Dendritic cell treated with granulocyte-macrophage colony-stimulating factor and Interleukin-4, amounts not matched to agents 40 ng/mL and 50 ng/mL, for 4 days (primary cell): ENCODE measurements at regions not wholly inside any gene's neighbourhood (a gene's known extent, or its start where the extent isn't known, plus 50 kb on each side); places are given as distances from the start of the nearest gene placed in this dataset.

Source experiments
- H3K27ac Mint-ChIP-seq: one replicate; pipeline ENCODE4 v1.8.0; 2022; ENCODE audit warnings: mild to moderate bottlenecking, mixed read lengths
- H3K27me3 Mint-ChIP-seq: one replicate; pipeline ENCODE4 v1.8.0; 2022; ENCODE audit warnings: mild to moderate bottlenecking, mixed read lengths
- H3K36me3 Mint-ChIP-seq: one replicate; pipeline ENCODE4 v1.8.0; 2022; ENCODE audit warnings: low read depth, mixed read lengths
- H3K4me1 Mint-ChIP-seq: one replicate; pipeline ENCODE4 v1.8.0; 2022; ENCODE audit warnings: low read depth, mixed read lengths
- H3K4me3 Mint-ChIP-seq: one replicate; pipeline ENCODE4 v1.8.0; 2022; ENCODE audit warnings: mild to moderate bottlenecking, moderate library complexity, mixed read lengths
- H3K9me3 Mint-ChIP-seq: one replicate; pipeline ENCODE4 v1.8.0; 2022; ENCODE audit warnings: mixed read lengths
- intact Hi-C: fragments of 100-400 bp; cut with micrococcal nuclease; formaldehyde crosslinking; loops from one replicate; pipeline ENCODE4 v1.15.0; 2022

DNA sequence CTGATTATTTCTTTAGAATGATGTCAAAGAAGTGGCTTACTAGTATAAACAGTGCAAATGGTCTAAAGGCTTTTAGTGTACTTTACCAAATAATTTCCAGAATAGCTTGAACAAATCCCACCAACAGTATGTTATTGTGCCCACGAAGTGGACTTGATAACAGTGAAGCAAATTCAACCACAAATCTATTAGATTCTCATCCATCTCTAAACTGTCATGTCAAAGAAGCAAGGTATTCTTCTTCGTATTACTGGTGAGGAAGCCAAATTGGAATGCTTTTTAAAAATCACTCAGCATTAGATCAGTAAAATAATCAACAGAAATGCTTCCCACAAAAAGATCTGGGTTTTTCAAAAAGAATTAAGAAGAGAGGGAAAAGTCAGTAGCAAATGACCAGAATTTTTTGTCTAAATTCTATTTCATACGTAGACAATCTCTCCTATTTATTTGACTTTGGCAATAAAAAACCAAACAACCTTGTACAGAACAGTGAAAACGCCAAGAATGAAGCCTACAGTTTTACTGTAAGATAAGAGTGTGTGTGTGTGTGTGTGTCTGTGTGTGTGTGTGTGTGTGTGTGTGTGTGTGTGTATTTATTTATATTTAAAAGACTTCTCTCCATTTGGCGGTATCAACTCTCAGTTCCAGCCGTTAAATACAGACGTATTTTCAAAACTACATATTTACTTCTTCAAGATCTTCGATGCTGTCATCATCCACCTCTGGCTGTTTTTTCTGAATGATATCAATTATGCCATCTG, 114.6 kb downstream of the CYB561 start:
- Mint-ChIP-seq H3K4me3 (no peak overlapping the region), H3K27me3 (no peaks in the 10 kb centered on the region), H3K4me1 (no peaks in the 10 kb centered on the region), H3K27ac (no peak overlapping the region), H3K36me3 (no peaks in the 10 kb centered on the region), H3K9me3 (no peaks in the 10 kb centered on the region)
- intact Hi-C loops: no loop called here

DNA sequence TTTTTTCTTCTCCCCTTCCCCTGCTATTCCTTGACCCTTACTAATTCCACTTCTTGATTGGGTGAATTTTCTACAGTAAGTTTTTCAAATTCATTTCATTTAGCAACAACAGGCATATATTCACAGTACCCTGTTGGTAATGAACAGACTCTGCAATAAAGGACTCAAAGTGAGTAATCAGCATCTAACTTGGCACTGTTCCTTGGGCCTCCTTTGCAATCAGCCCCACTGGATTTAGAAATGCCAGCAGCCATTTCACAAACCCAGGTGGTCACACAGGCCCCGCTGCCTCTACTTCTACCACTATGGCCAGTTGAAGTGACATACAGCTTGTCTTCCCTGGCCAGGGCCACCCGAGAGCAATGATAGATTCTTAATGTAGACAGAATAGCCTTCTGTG, 113.8 kb downstream of the CYB561 start:
- intact Hi-C loops: no loop called here
- Mint-ChIP-seq H3K9me3 (no peaks in the 10 kb centered on the region), H3K4me3 (no peak overlapping the region)

DNA sequence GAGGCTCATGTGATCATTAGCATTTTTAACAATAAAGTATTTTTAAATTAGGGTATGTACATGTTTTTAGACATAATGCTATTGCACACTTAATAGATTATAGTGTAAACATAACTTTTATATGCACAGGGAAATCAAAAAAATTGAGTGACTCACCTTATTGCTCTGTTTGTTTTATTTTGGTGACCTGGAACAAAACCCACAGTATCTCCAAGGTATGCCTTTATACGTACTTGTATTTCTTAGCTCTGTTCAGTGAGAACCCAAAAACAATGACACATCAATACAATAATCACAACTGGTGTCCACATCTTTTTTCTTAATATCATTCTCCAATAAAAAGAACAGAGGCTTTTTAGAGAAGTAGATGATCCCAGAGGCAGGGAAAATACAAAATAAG, 112.2 kb downstream of the CYB561 start:
- Mint-ChIP-seq H3K9me3 (no peaks in the 10 kb centered on the region), H3K36me3 (no peaks in the 10 kb centered on the region), H3K4me1 (no peaks in the 10 kb centered on the region), H3K27me3 (no peaks in the 10 kb centered on the region), H3K27ac (no peak overlapping the region), H3K4me3 (no peak overlapping the region)
- intact Hi-C loops: no loop called here

More for the DNA sequence above, 113.8 kb downstream of the CYB561 start:
- H3K27ac Mint-ChIP-seq: no peak overlapping the region
- H3K27me3 Mint-ChIP-seq: no peaks in the 10 kb centered on the region
- H3K36me3 Mint-ChIP-seq: no peaks in the 10 kb centered on the region
- H3K4me1 Mint-ChIP-seq: no peaks in the 10 kb centered on the region

DNA sequence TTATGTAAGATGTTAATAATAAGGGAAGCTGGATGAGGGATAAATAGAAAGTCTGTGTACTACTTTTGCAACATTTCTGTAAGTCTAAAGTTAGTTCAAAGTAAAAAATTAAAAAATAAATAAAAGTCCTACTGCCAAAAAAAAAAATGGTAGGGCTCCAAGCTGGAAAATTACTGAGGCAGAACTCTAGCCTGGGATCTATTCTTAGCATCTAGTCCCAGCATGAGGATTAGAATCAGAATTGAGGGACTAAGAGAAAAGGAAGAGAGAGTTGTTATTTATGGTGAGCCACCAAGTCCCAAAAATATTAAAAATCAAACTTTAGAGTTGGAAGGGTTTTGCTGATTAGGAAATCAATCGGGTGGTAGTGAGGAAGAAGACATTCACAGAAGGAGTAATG, 110.3 kb downstream of the CYB561 start:
- Mint-ChIP-seq H3K27ac (no peak overlapping the region), H3K9me3 (no peaks in the 10 kb centered on the region), H3K4me1 (no peaks in the 10 kb centered on the region), H3K27me3 (no peaks in the 10 kb centered on the region), H3K36me3 (no peaks in the 10 kb centered on the region), H3K4me3 (no peak overlapping the region)
- intact Hi-C loops: no loop called here

DNA sequence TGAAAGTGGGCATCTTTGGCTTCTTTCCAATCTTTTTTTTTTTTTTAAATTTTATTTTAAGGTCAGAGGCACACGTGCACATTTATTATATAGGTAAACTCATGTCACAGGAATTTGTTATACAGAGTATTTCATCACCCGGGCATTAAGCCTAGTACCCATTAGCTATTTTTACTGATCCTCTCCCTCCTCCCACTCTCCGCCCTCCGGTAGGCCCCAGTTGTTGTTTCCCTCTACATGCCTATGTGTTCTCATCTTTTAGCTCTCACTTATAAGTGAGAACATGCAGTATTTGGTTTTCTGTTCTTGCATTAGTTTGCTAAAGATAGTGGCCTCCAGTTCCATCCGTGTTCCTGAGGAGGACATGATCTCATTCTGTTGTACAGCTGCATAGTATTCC, 108.5 kb downstream of the CYB561 start:
- Mint-ChIP-seq H3K9me3 (no peaks in the 10 kb centered on the region), H3K27ac (no peak overlapping the region), H3K4me1 (no peaks in the 10 kb centered on the region), H3K36me3 (no peaks in the 10 kb centered on the region), H3K4me3 (no peak overlapping the region), H3K27me3 (no peaks in the 10 kb centered on the region)
- intact Hi-C loops: no loop called here

DNA sequence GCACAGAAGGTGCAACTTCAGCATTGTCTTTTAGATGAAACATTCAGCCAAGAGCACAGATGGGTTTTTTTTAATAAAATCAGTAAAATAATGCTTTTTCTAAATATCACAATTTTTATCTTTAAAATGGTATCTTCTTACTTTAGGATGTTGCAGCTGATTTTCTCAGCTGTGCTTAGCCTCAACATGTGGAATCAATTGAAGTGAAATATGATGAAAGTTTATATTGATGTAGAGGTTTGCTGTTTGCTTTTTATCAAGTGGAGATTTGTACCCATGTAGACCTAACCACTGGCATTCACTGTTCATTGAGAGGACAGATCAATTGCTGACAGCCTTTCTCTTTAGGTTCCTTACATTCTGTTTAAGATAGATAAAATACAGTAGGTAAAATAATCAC, 107.8 kb downstream of the CYB561 start:
- H3K4me3 Mint-ChIP-seq: no peak overlapping the region
- intact Hi-C loops: no loop called here
- no peaks in the 10 kb centered on the region for H3K36me3 Mint-ChIP-seq
- H3K9me3 Mint-ChIP-seq: no peaks in the 10 kb centered on the region
- H3K27me3 Mint-ChIP-seq: no peaks in the 10 kb centered on the region
- H3K27ac Mint-ChIP-seq: no peak overlapping the region
- no peaks in the 10 kb centered on the region for H3K4me1 Mint-ChIP-seq

DNA sequence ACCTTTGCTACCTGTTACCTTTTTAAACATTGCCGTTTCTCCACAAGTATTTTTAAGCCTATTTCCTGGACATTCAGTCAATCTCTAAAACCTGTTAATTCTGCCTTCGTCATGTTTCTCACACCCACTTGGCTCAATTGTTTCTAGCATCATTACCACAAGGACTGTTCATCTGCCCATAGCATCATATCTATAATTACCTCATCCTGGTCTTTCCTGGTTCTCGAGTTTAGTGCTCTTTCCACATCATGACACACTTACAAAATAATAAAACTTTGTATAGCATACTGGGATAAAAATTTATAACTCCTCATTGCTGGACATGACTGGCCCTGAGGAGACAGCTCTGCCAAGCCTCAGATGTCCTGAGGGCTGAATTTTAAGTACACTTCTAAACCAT, 104.8 kb downstream of the CYB561 start:
- intact Hi-C loops: no loop called here
- Mint-ChIP-seq H3K27me3 (no peaks in the 10 kb centered on the region), H3K27ac (no peak overlapping the region), H3K9me3 (no peaks in the 10 kb centered on the region), H3K36me3 (no peaks in the 10 kb centered on the region), H3K4me1 (no peaks in the 10 kb centered on the region), H3K4me3 (no peak overlapping the region)

DNA sequence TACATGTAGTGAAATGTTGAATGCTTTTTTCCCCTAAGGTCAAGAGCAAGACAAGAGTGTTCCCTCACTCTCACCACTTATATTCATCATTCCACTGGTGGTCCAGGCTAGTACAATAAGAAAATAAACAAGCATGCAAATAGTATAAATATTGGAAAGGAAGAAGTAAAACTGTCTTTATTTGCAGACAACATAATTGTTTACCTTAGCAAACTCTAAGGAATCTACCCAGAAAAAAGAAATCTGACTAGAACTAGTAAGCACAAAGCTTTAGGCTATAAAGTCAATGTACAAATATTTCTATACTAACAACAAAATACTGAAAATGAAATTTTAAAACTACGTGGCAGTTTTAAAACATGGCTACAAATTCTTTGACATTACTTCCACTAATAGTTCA, 101.7 kb downstream of the CYB561 start:
- no peak overlapping the region for H3K4me3 Mint-ChIP-seq
- intact Hi-C loops: no loop called here
- no peaks in the 10 kb centered on the region for H3K4me1 Mint-ChIP-seq
- H3K36me3 Mint-ChIP-seq: no peaks in the 10 kb centered on the region
- no peak overlapping the region for H3K27ac Mint-ChIP-seq
- H3K9me3 Mint-ChIP-seq: no peaks in the 10 kb centered on the region
- H3K27me3 Mint-ChIP-seq: no peaks in the 10 kb centered on the region

DNA sequence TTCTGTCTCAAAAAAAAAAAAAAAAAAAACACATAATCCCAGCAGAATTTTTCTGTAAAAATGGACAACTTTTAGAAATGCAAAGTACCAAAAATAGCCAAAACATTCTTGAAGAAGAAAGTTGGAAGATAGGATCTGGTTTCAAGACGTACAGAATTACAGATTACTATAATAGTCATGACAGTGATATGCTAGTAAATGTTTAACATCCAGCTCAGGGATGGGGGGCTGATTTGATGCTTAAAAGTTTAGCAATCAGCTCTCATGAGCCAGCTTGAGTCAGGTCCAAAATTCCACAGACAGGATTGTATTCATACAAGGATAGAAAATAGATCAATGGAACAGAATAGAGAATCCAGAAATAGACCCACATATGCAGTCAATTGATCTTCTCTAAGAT, 100.5 kb downstream of the CYB561 start:
- H3K4me3 Mint-ChIP-seq: no peak overlapping the region
- intact Hi-C loops: no loop called here
- H3K27me3 Mint-ChIP-seq: no peaks in the 10 kb centered on the region
- no peaks in the 10 kb centered on the region for H3K36me3 Mint-ChIP-seq
- no peak overlapping the region for H3K27ac Mint-ChIP-seq
- H3K4me1 Mint-ChIP-seq: no peaks in the 10 kb centered on the region
- no peaks in the 10 kb centered on the region for H3K9me3 Mint-ChIP-seq

DNA sequence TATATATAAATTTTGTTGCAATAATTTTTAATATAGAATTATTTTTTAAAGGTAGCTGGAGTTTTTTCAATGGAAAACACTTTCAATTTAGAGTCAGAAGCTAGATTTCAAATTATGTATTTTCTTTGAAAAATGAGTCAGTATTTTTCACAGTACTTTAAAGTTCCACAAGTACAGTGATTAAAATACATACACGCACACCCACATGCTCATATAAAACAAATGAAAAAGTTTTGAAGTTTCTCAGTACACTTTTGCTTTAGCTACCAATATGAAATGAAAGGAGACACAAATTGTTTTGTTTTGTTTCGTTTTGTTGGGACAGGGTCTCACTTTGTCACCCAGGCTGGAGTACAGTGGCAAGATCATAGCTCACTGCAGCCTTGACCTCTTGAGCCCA, 98.6 kb downstream of the CYB561 start:
- no peaks in the 10 kb centered on the region for H3K27me3 Mint-ChIP-seq
- no peaks in the 10 kb centered on the region for H3K9me3 Mint-ChIP-seq
- H3K36me3 Mint-ChIP-seq: no peaks in the 10 kb centered on the region
- no peak overlapping the region for H3K4me3 Mint-ChIP-seq
- intact Hi-C loops: no loop called here
- no peak overlapping the region for H3K27ac Mint-ChIP-seq
- no peaks in the 10 kb centered on the region for H3K4me1 Mint-ChIP-seq

DNA sequence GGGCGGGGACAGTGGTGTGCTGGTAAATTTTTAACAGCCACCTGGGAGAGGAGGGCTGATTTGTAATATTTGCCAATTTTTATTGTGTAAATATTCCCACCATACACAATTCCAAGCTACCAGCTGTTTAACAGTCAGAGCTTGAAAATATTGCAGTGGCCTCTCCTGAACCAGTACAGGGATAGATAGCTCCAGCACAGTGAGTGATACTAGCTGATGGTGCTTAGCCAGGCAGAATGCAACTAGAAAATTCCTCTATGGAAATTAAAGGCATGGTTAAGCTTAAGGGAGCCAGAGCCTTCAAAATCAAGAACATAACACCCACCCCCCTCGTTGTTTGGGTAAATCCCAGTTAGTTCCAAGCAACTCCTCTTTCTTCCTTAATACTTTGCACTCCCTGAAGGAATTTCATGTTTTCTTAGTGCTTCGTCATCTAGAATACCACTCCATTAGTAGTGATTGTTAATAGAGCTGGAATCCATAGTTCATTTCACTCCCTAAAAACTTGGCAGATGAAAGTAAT, 96.6 kb downstream of the CYB561 start:
- no peaks in the 10 kb centered on the region for H3K9me3 Mint-ChIP-seq
- no peak overlapping the region for H3K27ac Mint-ChIP-seq
- H3K4me3 Mint-ChIP-seq: no peak overlapping the region
- no peaks in the 10 kb centered on the region for H3K4me1 Mint-ChIP-seq
- no peaks in the 10 kb centered on the region for H3K27me3 Mint-ChIP-seq
- no peaks in the 10 kb centered on the region for H3K36me3 Mint-ChIP-seq
- intact Hi-C loops: no loop called here

DNA sequence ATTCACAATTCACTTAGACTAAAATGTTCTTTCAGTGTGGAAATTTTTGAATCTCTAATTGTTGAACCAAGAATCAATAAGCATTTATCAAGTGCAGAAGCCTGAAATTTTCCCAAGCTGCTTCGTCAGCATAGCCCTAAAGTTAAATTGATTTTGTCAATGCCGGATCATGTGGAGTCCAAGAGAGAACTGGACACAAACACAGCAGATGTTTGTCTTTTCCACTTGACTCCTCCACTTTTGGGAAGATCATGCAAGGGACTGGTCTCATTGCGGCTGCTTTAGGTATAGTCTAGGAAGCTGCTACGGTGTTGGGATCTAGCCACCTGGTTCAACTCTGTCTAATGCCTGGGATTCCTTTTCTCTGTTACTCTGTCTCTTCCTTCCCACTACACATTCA, 95.7 kb downstream of the CYB561 start:
- Mint-ChIP-seq H3K9me3 (no peaks in the 10 kb centered on the region), H3K4me1 (peaks cover 5% of the 10 kb centered on the region), H3K27ac (no peak overlapping the region), H3K4me3 (no peak overlapping the region), H3K36me3 (no peaks in the 10 kb centered on the region), H3K27me3 (no peaks in the 10 kb centered on the region)
- intact Hi-C loops: no loop called here

DNA sequence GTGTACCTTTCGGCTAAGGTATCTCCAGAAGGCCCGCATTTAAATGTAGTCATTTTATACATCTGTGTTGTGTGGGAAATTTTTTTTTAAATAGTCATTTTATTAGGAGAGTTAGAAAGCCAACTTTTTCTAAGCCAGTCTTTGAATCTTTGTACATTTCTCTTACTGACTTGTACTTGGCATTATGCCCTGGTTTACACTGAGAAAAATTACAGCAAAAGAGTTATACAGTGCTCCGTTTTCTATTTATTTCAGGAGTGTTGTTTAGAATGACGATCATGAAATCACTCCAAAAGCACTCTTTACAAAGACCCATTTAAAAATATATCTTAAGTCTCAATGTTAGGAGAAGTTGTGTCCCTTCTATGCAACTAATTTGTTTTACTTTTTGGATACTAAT, 91.8 kb downstream of the CYB561 start:
- Mint-ChIP-seq H3K4me3 (no peak overlapping the region), H3K9me3 (no peaks in the 10 kb centered on the region), H3K27ac (no peak overlapping the region), H3K4me1 (peaks cover 5% of the 10 kb centered on the region), H3K27me3 (no peaks in the 10 kb centered on the region), H3K36me3 (no peaks in the 10 kb centered on the region)
- intact Hi-C loops: no loop called here

DNA sequence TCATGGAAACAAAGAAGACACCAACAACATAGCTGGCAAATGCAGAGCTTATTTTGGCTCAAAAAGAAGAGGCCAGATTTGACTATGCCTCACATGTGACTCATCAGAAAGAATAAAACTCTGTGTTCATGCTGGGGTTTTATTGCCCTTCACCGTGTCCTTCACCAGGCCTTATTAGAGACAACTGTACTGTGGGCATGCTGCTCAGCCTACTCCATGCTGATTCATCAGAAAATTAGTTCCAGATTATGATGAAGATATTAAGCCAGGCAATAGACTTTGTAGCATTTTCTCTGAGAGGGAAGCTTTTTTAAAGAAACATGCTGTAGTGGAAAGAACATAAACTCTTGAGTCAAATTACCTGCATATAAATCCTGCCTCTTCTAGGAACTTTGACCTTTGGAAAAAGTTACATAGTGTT, 89.8 kb downstream of the CYB561 start:
- no peaks in the 10 kb centered on the region for H3K27me3 Mint-ChIP-seq
- H3K4me3 Mint-ChIP-seq: no peak overlapping the region
- intact Hi-C loops: no loop called here
- peaks cover 5% of the 10 kb centered on the region for H3K4me1 Mint-ChIP-seq
- H3K27ac Mint-ChIP-seq: no peak overlapping the region
- no peaks in the 10 kb centered on the region for H3K9me3 Mint-ChIP-seq
- H3K36me3 Mint-ChIP-seq: peaks cover 4% of the 10 kb centered on the region
